Stimulated activated memory B cell treated with anti-CD40 and anti-IgM and Interleukin-4, amounts not matched to agents 10 μg/mL and 1 μg/mL and 100 μg/mL, for 72 hours (primary cell): ENCODE measurements at regions not wholly inside any gene's neighbourhood (a gene's known extent, or its start where the extent isn't known, plus 50 kb on each side); places are given as distances from the start of the nearest gene placed in this dataset.
A peak's percentile ranks its signal among the peaks of the same experiment; 100 is the strongest.

Source experiments
- ATAC-seq: fragments of 150-1000 bp; cut with Tn5 transposase; 2 replicates; pipeline ENCODE4 v1.10.0; 2021
- H3K27ac Mint-ChIP-seq: one replicate; pipeline ENCODE4 v1.8.0; 2022; ENCODE audit warnings: mild to moderate bottlenecking, mixed read lengths
- H3K27me3 Mint-ChIP-seq: one replicate; pipeline ENCODE4 v1.8.0; 2022; ENCODE audit warnings: mixed read lengths
- H3K36me3 Mint-ChIP-seq: one replicate; pipeline ENCODE4 v1.8.0; 2022; ENCODE audit warnings: mixed read lengths
- H3K4me1 Mint-ChIP-seq: one replicate; pipeline ENCODE4 v1.8.0; 2022; ENCODE audit warnings: mixed read lengths
- H3K4me3 Mint-ChIP-seq: one replicate; pipeline ENCODE4 v1.8.0; 2022; ENCODE audit warnings: mild to moderate bottlenecking, moderate library complexity, mixed read lengths
- H3K9me3 Mint-ChIP-seq: one replicate; pipeline ENCODE4 v1.8.0; 2022; ENCODE audit warnings: mixed read lengths

- Mint-ChIP-seq H3K9me3 (no peaks in the 10 kb centered on the region), H3K4me1 (no peaks in the 10 kb centered on the region), H3K27me3 (no peaks in the 10 kb centered on the region), H3K4me3 (no peak overlapping the region), H3K27ac (no peak overlapping the region), H3K36me3 (no peaks in the 10 kb centered on the region)
- no peak for ATAC-seq
These were observed 80.5 kb downstream of the FASTKD2 start for GRCh38 chr2:206845877-206846276.

- no peaks in the 10 kb centered on the region for H3K36me3 Mint-ChIP-seq
- no peak for ATAC-seq
- no peak overlapping the region for H3K4me3 Mint-ChIP-seq
- no peaks in the 10 kb centered on the region for H3K4me1 Mint-ChIP-seq
- no peak overlapping the region for H3K27ac Mint-ChIP-seq
- no peaks in the 10 kb centered on the region for H3K9me3 Mint-ChIP-seq
- H3K27me3 Mint-ChIP-seq: no peaks in the 10 kb centered on the region
These were observed 80.9 kb downstream of the FASTKD2 start for GRCh38 chr2:206846331-206846730.

- Mint-ChIP-seq H3K27me3 (no peaks in the 10 kb centered on the region), H3K36me3 (no peaks in the 10 kb centered on the region), H3K9me3 (no peaks in the 10 kb centered on the region), H3K4me1 (no peaks in the 10 kb centered on the region), H3K27ac (no peak overlapping the region), H3K4me3 (no peak overlapping the region)
- no peak for ATAC-seq
These were observed 81.8 kb downstream of the FASTKD2 start for GRCh38 chr2:206846981-206847834.

- no peak for ATAC-seq
- Mint-ChIP-seq H3K27ac (no peak overlapping the region), H3K36me3 (no peaks in the 10 kb centered on the region), H3K4me3 (no peak overlapping the region), H3K27me3 (no peaks in the 10 kb centered on the region), H3K4me1 (no peaks in the 10 kb centered on the region), H3K9me3 (no peaks in the 10 kb centered on the region)
These were observed 85.0 kb downstream of the FASTKD2 start for GRCh38 chr2:206850369-206850768.

- H3K36me3 Mint-ChIP-seq: no peaks in the 10 kb centered on the region
- ATAC-seq: no peak
- H3K27ac Mint-ChIP-seq: no peak overlapping the region
- H3K9me3 Mint-ChIP-seq: no peaks in the 10 kb centered on the region
- H3K4me3 Mint-ChIP-seq: no peak overlapping the region
- no peaks in the 10 kb centered on the region for H3K4me1 Mint-ChIP-seq
- H3K27me3 Mint-ChIP-seq: no peaks in the 10 kb centered on the region
These were observed 86.1 kb downstream of the FASTKD2 start for GRCh38 chr2:206851521-206851920.

GRCh38 chr2:206853915-206854314, 85.4 kb upstream of the CPO start:
- H3K27ac Mint-ChIP-seq: no peak overlapping the region
- H3K27me3 Mint-ChIP-seq: no peaks in the 10 kb centered on the region
- no peak overlapping the region for H3K4me3 Mint-ChIP-seq
- no peaks in the 10 kb centered on the region for H3K9me3 Mint-ChIP-seq
- no peaks in the 10 kb centered on the region for H3K4me1 Mint-ChIP-seq
- no peak for ATAC-seq
- H3K36me3 Mint-ChIP-seq: no peaks in the 10 kb centered on the region

- ATAC-seq: no peak
- Mint-ChIP-seq H3K4me1 (peaks cover 9% of the 10 kb centered on the region), H3K27me3 (no peaks in the 10 kb centered on the region), H3K36me3 (no peaks in the 10 kb centered on the region), H3K27ac (no peak overlapping the region), H3K9me3 (no peaks in the 10 kb centered on the region), H3K4me3 (no peak overlapping the region)
These were observed 83.5 kb upstream of the CPO start for GRCh38 chr2:206855585-206856433.

GRCh38 chr2:206856513-206856912, 82.8 kb upstream of the CPO start:
- Mint-ChIP-seq H3K4me3 (no peak overlapping the region), H3K27ac (no peak overlapping the region), H3K27me3 (no peaks in the 10 kb centered on the region), H3K36me3 (no peaks in the 10 kb centered on the region), H3K4me1 (peaks cover 9% of the 10 kb centered on the region), H3K9me3 (no peaks in the 10 kb centered on the region)
- no peak for ATAC-seq

- Mint-ChIP-seq H3K36me3 (no peaks in the 10 kb centered on the region), H3K9me3 (no peaks in the 10 kb centered on the region), H3K27ac (no peak overlapping the region), H3K27me3 (no peaks in the 10 kb centered on the region), H3K4me1 (peaks cover 9% of the 10 kb centered on the region), H3K4me3 (no peak overlapping the region)
- peak; percentile 20 for ATAC-seq
These were observed 80.5 kb upstream of the CPO start for GRCh38 chr2:206858687-206859329.

GRCh38 chr2:206859330-206859739, 80.0 kb upstream of the CPO start:
- Mint-ChIP-seq H3K4me1 (peaks cover 9% of the 10 kb centered on the region), H3K27me3 (no peaks in the 10 kb centered on the region), H3K27ac (no peak overlapping the region), H3K9me3 (no peaks in the 10 kb centered on the region), H3K36me3 (no peaks in the 10 kb centered on the region), H3K4me3 (no peak overlapping the region)
- ATAC-seq: no peak

GRCh38 chr2:206863196-206863595, 76.1 kb upstream of the CPO start:
- ATAC-seq: no peak
- Mint-ChIP-seq H3K4me3 (no peak overlapping the region), H3K36me3 (no peaks in the 10 kb centered on the region), H3K9me3 (no peaks in the 10 kb centered on the region), H3K27ac (no peak overlapping the region), H3K4me1 (peaks cover 9% of the 10 kb centered on the region), H3K27me3 (no peaks in the 10 kb centered on the region)

- Mint-ChIP-seq H3K27me3 (no peaks in the 10 kb centered on the region), H3K27ac (no peak overlapping the region)
These were observed 75.6 kb upstream of the CPO start for GRCh38 chr2:206863716-206864115.

GRCh38 chr2:206867006-206867405, 72.3 kb upstream of the CPO start:
- H3K4me3 Mint-ChIP-seq: no peak overlapping the region
- no peaks in the 10 kb centered on the region for H3K4me1 Mint-ChIP-seq
- no peak overlapping the region for H3K27ac Mint-ChIP-seq
- no peaks in the 10 kb centered on the region for H3K36me3 Mint-ChIP-seq
- no peaks in the 10 kb centered on the region for H3K9me3 Mint-ChIP-seq
- ATAC-seq: no peak
- H3K27me3 Mint-ChIP-seq: no peaks in the 10 kb centered on the region

More at GRCh38 chr2:206863716-206864115, 75.6 kb upstream of the CPO start:
- H3K9me3 Mint-ChIP-seq: no peaks in the 10 kb centered on the region
- no peaks in the 10 kb centered on the region for H3K36me3 Mint-ChIP-seq
- H3K4me1 Mint-ChIP-seq: peaks cover 9% of the 10 kb centered on the region
- H3K4me3 Mint-ChIP-seq: no peak overlapping the region
- ATAC-seq: no peak

- ATAC-seq: no peak
- H3K4me3 Mint-ChIP-seq: no peak overlapping the region
- no peak overlapping the region for H3K27ac Mint-ChIP-seq
- H3K9me3 Mint-ChIP-seq: peaks cover 2% of the 10 kb centered on the region
- H3K27me3 Mint-ChIP-seq: peaks cover 4% of the 10 kb centered on the region
- no peaks in the 10 kb centered on the region for H3K4me1 Mint-ChIP-seq
- H3K36me3 Mint-ChIP-seq: no peaks in the 10 kb centered on the region
These were observed 69.4 kb upstream of the CPO start for GRCh38 chr2:206869824-206870495.

GRCh38 chr2:206873423-206873822, 65.9 kb upstream of the CPO start:
- no peaks in the 10 kb centered on the region for H3K4me1 Mint-ChIP-seq
- H3K9me3 Mint-ChIP-seq: peaks cover 2% of the 10 kb centered on the region
- no peak overlapping the region for H3K27ac Mint-ChIP-seq
- no peaks in the 10 kb centered on the region for H3K36me3 Mint-ChIP-seq
- ATAC-seq: no peak
- H3K27me3 Mint-ChIP-seq: peaks cover 8% of the 10 kb centered on the region
- H3K4me3 Mint-ChIP-seq: no peak overlapping the region
